ENCODE measurements at regions not wholly inside any gene's neighbourhood (a gene's known extent, or its start where the extent isn't known, plus 50 kb on each side); places are given as distances from the start of the nearest gene placed in this dataset.

DNA sequence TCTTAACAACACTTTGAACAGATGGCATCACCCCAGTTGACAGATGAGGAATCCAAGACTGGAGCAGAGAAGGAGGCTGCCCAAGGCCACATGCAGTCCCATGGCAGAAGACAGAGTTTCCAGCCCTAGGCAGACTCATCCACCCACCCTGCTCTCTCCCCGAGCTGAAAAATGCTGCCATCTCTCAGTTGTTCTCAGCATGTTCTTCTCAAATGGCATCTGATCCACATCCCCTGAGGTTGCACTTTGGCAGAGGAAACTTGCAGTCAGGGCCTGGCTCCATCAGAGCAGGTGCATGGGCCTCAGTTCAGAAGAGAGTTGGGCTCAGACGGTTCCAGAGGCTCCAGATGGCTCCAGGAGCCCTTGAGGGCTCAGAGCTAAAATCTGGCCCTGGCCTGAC is 709.4 kb downstream of the MATN1 start:
- DNase-seq = no peak
- intact Hi-C loops (cut with micrococcal nuclease; ENCODE audit: unreplicated experiment) = no loop called here
- peaks cover 7% of the 10 kb centered on the region for H3K9me3 Mint-ChIP-seq (ENCODE audit: unreplicated experiment)

GRCh38 chr1:30012455-30013440 is 710.6 kb downstream of the MATN1 start:
- Histone ChIP-seq H3K4me3 (ENCODE audit: low read depth, low read length) (no peak overlapping the region), H3K27me3 (replicated peaks; ENCODE audit: control insufficient read depth, insufficient read depth, low read length) (no peaks in the 10 kb centered on the region), H3K4me1 (no peaks in the 10 kb centered on the region), H3K36me3 (ENCODE audit: control insufficient read depth, insufficient read depth, low read length) (no peaks in the 10 kb centered on the region), H3K9me3 (no peaks in the 10 kb centered on the region)
- no peaks in the 10 kb centered on the region for H3K36me3 Mint-ChIP-seq (ENCODE audit: insufficient read depth, unreplicated experiment)
- no peak for DNase-seq
- no peak overlapping the region for H3K27ac Mint-ChIP-seq (ENCODE audit: unreplicated experiment)
- no peaks in the 10 kb centered on the region for H3K4me1 Mint-ChIP-seq (ENCODE audit: low read depth, unreplicated experiment)
- H3K27me3 Mint-ChIP-seq (ENCODE audit: insufficient read depth, unreplicated experiment) = no peaks in the 10 kb centered on the region
- ChIA-PET CTCF (no interaction called here), POLR2A (no interaction called here)
- intact Hi-C loops (cut with micrococcal nuclease; ENCODE audit: unreplicated experiment) = no loop called here
- no peak for TF ChIP-seq CTCF (IDR thresholded peaks at IDR 0.05; ENCODE audit: insufficient read depth in 1 of 2, low read depth in 1 of 2, low read length in 1 of 2, severe bottlenecking in 1 of 2, unreplicated experiment in 1 of 2)
- H3K9me3 Mint-ChIP-seq (ENCODE audit: unreplicated experiment) = peaks cover 7% of the 10 kb centered on the region
- no TSS peak for BruUV-seq (replicated peaks)
- no peak overlapping the region for H3K4me3 Mint-ChIP-seq (ENCODE audit: unreplicated experiment)

More for the DNA sequence above, 709.4 kb downstream of the MATN1 start:
- H3K36me3 Mint-ChIP-seq (ENCODE audit: insufficient read depth, unreplicated experiment) = no peaks in the 10 kb centered on the region
- Histone ChIP-seq H3K27me3 (replicated peaks; ENCODE audit: control insufficient read depth, insufficient read depth, low read length) (no peaks in the 10 kb centered on the region), H3K4me1 (no peaks in the 10 kb centered on the region), H3K9me3 (no peaks in the 10 kb centered on the region), H3K36me3 (ENCODE audit: control insufficient read depth, insufficient read depth, low read length) (no peaks in the 10 kb centered on the region), H3K4me3 (ENCODE audit: low read depth, low read length) (no peak overlapping the region)
- POLR2A ChIA-PET = no interaction called here
- CTCF ChIA-PET = no interaction called here
- no peak overlapping the region for H3K4me3 Mint-ChIP-seq (ENCODE audit: unreplicated experiment)
- H3K27ac Mint-ChIP-seq (ENCODE audit: unreplicated experiment) = no peak overlapping the region
- no TSS peak for BruUV-seq (replicated peaks)
- TF ChIP-seq CTCF (IDR thresholded peaks at IDR 0.05; ENCODE audit: insufficient read depth in 1 of 2, low read depth in 1 of 2, low read length in 1 of 2, severe bottlenecking in 1 of 2, unreplicated experiment in 1 of 2) = no peak
- no peaks in the 10 kb centered on the region for H3K4me1 Mint-ChIP-seq (ENCODE audit: low read depth, unreplicated experiment)
- no peaks in the 10 kb centered on the region for H3K27me3 Mint-ChIP-seq (ENCODE audit: insufficient read depth, unreplicated experiment)

DNA sequence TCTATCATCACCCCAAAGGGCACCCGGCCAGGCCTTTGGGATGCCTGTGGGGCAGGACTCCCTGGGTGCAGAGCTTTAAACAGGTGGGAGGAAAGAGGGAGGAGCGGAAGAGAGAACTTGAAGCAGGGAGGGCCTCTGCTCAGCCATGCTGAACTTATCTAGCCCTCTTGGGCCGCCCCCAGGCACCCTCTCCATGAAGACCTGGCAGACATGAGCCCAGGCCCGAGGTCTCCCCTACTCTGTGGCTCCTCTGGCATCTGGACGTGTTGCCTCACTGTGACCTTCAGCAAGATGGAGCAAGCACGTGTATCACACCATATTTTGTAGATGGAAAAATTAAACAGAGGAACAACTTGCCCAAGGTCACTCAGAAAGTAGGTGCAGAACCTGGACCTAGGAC is 711.4 kb downstream of the MATN1 start:
- no peaks in the 10 kb centered on the region for H3K4me1 ChIP-seq
- no peak overlapping the region for H3K27ac Mint-ChIP-seq (ENCODE audit: unreplicated experiment)
- H3K9me3 ChIP-seq = no peaks in the 10 kb centered on the region
- intact Hi-C loops (cut with micrococcal nuclease; ENCODE audit: unreplicated experiment) = no loop called here
- ChIA-PET CTCF (no interaction called here), POLR2A (no interaction called here)
- no peak for TF ChIP-seq CTCF (IDR thresholded peaks at IDR 0.05; ENCODE audit: insufficient read depth in 1 of 2, low read depth in 1 of 2, low read length in 1 of 2, severe bottlenecking in 1 of 2, unreplicated experiment in 1 of 2)
- no TSS peak for BruUV-seq (replicated peaks)
- no peak overlapping the region for H3K4me3 Mint-ChIP-seq (ENCODE audit: unreplicated experiment)
- DNase-seq = no peak
- H3K27me3 ChIP-seq (replicated peaks; ENCODE audit: control insufficient read depth, insufficient read depth, low read length) = no peaks in the 10 kb centered on the region
- no peaks in the 10 kb centered on the region for H3K4me1 Mint-ChIP-seq (ENCODE audit: low read depth, unreplicated experiment)
- H3K9me3 Mint-ChIP-seq (ENCODE audit: unreplicated experiment) = peaks cover 7% of the 10 kb centered on the region
- no peak overlapping the region for H3K4me3 ChIP-seq (ENCODE audit: low read depth, low read length)
- no peaks in the 10 kb centered on the region for H3K27me3 Mint-ChIP-seq (ENCODE audit: insufficient read depth, unreplicated experiment)
- no peaks in the 10 kb centered on the region for H3K36me3 Mint-ChIP-seq (ENCODE audit: insufficient read depth, unreplicated experiment)
- no peaks in the 10 kb centered on the region for H3K36me3 ChIP-seq (ENCODE audit: control insufficient read depth, insufficient read depth, low read length)
